AG09319 (cell line): ENCODE measurements at regions not wholly inside any gene's neighbourhood (a gene's known extent, or its start where the extent isn't known, plus 50 kb on each side); places are given as distances from the start of the nearest gene placed in this dataset.
"Not testable (repeated sequence)": the region's sequence is repeated elsewhere in the genome, so short reads cannot be mapped to it uniquely, and the experiment has no call there.

Experiments
- DNase-seq: peaks from one replicate; pipeline ENCODE4 v3.0.0-alpha.2; 2010; ENCODE audit warnings: low read depth; ENCODE audit errors: extremely low read depth
- TF ChIP-seq, protein P1 (sequence below): IDR thresholded peaks from 2 replicates; pipeline ENCODE4 v1.5.1; 2011; ENCODE audit warnings: low read depth, mild to moderate bottlenecking, inconsistent platforms, low read length, moderate library complexity

DNA sequence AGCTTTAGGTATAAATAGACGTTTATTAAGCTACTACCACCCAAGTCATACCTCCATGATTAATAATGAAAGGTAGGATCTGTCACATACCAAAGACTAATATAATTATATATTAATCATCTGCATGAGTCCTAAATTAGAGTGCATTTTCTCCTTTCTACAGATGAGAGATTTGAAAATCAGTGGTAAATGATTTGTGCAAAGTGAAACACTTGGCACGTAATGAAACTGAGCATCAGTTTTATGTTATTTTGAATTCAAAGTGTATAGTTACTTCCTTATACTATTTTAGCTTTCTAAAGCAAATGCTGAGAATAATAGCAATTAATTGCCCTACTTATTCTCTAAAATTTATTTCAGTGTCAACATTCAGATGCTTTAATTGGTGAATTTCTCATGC lies 615.3 kb downstream of the TRIB2 start:
- TF ChIP-seq, protein P1, sequence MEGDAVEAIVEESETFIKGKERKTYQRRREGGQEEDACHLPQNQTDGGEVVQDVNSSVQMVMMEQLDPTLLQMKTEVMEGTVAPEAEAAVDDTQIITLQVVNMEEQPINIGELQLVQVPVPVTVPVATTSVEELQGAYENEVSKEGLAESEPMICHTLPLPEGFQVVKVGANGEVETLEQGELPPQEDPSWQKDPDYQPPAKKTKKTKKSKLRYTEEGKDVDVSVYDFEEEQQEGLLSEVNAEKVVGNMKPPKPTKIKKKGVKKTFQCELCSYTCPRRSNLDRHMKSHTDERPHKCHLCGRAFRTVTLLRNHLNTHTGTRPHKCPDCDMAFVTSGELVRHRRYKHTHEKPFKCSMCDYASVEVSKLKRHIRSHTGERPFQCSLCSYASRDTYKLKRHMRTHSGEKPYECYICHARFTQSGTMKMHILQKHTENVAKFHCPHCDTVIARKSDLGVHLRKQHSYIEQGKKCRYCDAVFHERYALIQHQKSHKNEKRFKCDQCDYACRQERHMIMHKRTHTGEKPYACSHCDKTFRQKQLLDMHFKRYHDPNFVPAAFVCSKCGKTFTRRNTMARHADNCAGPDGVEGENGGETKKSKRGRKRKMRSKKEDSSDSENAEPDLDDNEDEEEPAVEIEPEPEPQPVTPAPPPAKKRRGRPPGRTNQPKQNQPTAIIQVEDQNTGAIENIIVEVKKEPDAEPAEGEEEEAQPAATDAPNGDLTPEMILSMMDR, result no peak
- no peak for DNase-seq

DNA sequence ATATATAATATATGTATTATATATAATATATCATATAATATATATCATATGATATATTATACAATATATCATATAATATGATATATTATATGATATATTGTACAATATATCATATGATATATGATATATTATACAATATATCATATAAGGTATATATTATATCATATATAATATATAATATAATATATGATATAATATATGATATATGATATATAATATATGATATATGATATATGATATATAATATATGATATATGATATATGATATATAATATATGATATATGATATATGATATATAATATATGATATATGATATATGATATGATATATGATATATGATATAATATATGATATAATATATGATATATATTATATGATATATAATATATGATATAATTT lies 617.3 kb downstream of the TRIB2 start:
- DNase-seq, result not testable (repeated sequence)

DNA sequence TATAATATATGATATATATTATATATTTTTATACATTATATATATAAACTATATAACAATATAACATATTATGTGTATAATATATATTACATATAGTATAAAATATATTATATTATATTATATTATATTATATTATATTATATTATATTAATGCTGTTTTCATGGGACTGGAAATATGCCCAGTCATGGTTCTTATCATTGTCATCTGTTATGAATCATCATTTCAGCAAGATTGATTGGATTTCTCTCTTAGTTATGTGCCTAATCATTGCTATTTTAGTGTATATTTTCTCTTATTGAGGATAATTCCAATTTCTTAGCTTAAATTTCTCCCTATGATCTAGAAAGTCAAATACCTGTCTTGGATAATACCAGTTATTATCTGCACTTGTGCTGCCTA lies 617.8 kb downstream of the TRIB2 start:
- DNase-seq, result no peak
- TF ChIP-seq, protein P1, result no peak

DNA sequence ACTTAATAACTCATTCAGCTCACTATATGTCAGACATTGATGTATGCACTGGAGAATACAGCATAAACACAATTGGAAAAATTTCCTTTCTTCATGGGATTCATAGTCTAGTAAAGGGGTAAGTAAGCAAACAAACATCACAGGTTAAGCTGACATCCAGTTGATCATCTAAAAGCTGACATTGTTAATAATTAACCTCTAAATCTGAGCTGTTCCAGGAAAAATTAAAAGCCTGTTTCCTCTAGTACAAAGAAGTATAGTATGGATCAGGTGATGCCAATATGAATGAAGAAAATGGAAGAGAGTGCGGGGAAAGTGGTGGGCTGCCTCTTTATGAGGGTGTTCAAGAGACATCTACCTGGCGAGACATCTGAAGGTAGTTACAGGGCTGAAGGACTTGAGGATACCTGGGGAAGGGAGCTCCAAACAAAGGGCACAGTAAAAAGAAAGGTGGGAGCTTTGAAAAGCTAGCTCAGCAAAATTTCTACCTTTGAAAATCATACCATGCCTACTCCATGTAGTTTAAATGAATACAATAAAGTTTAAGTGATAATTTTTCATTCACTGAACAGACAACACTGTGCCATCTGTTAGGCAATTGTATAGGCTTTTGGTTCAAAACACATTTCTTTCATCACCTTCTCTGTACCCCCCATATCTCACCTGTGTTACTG lies 619.3 kb downstream of the TRIB2 start:
- no peak for DNase-seq
- TF ChIP-seq, protein P1, result no peak

DNA sequence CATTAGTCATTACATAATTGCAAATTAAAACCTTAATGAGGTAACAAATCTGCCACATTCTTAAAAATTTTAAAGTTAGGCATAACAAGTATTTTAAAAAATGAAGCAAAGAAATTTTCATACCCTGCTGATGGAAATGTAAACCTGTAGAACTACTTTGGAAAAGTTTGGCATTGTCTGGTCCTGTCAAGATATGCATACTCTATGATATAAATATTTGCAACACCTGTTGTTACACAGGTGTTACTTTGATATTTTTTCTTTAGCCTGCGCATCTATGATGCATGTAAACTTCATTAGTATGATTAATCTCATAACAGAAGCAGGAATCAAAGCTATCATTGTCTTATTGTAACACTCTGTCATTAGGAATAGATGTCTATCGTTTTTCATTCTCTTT lies 634.3 kb downstream of the TRIB2 start:
- TF ChIP-seq, protein P1, result no peak

DNA sequence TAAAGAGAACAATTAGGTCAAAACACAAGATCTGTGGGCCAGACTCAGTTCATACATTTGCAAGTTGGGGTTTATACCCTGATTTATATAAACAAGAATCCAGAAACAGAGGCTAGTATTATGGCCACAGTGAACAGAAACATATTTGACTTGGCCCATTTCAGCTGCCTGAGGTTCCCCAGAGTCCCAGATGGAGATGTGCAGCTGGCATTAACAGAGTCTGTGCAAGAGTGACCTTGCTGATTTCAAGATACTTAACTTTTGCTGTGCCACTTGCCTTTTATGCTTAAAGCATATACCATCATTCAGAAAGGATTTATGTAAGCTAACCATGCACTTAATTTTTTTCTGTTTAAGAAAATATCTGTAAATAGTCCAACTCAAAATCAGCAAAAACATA lies 636.3 kb downstream of the TRIB2 start:
- no peak for DNase-seq
- TF ChIP-seq, protein P1, result no peak

More for the DNA sequence above, 634.3 kb downstream of the TRIB2 start:
- no peak for DNase-seq

DNA sequence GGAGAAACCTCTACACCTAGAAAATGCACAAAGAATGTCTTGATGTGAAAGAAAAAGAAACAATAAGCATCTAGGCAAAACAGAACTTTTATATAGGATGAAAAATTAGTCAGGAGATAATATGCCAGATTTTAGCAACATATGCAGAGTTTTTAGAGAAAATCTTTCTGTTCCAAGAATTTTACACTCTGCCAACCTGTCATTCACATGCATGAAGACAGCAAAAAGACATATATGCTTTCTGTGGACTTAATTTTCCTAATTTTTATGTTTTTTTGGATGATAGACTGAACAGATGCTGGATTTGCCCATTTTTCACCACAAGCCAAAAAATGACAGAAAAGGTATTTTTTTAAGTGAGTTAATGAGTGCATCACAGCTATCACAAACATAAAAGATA lies 637.3 kb downstream of the TRIB2 start:
- TF ChIP-seq, protein P1, result no peak

DNA sequence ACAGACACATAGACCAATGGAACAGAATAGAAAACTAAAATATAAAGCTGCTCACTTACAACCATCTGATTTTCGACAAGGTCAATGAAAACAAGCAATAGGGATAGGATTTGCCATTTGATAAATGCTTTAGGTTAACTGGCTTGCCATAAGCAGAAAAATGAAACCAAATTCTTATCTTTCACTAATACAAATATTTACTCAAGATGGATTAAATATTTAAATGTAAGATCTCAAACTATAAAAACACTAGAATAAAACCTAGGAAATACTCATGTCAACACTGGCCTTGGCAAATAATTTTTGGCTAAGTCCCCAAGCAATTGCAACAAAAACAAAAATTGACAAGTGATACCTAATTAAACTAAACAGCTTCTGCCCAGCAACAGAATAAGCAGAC lies 665.2 kb downstream of the TRIB2 start:
- not testable (repeated sequence) for DNase-seq

More for the DNA sequence above, 637.3 kb downstream of the TRIB2 start:
- no peak for DNase-seq

DNA sequence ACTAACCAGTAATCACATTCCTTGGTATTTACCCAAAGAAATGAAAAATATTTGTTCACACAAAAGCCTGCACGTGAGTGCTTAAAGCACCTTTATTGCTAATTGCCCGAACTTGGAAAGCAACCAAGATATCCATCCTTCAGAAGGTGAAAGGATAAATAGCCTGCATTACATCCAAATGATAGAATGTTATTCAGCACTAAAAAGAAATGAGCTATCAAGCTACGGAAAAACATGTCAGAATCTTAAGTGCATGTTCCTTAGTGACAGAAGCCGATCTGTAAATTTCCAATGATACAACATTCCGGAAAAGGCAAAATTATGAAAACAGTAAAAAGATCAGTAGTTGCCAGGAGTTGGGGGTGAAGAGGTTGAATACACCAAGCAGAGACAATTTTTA lies 672.4 kb downstream of the TRIB2 start:
- not testable (repeated sequence) for DNase-seq
